A673 (cell line): ENCODE measurements at regions not wholly inside any gene's neighbourhood (a gene's known extent, or its start where the extent isn't known, plus 50 kb on each side); places are given as distances from the start of the nearest gene placed in this dataset.

Experiments
- BruUV-seq: library from RNA; stranded (reverse); fragments of 400-500 nt; replicated peaks from 2 replicates; lab custom pipeline; 2021; lab: Mats Ljungman, UMichigan
- CTCF ChIA-PET: fragments of 300-600 bp; sonication (Branson Sonifier 250); formaldehyde crosslinking; loops from one replicate; lab custom pipeline; 2022; ENCODE audit warnings: antibody characterized with exemption; lab: Charles Lee
- POLR2A ChIA-PET: fragments of 300-600 bp; sonication (Branson Sonifier 250); formaldehyde crosslinking; loops from one replicate; lab custom pipeline; 2022; ENCODE audit warnings: antibody characterized with exemption; ENCODE audit not compliant: low non-redundant PET; lab: Charles Lee
- DNase-seq: peaks from one replicate; pipeline ENCODE4 v3.0.0-alpha.2; 2015; ENCODE audit warnings: low spot score
- H3K27ac ChIP-seq: fragments of 200-600 bp; sonication (generic); 2 replicates; pipeline ENCODE4 v1.5.1; 2016; ENCODE audit warnings: mixed run types, low read depth, mild to moderate bottlenecking, mixed read lengths, antibody characterized with exemption, low read length; ENCODE audit not compliant: poor library complexity, severe bottlenecking
- H3K27me3 ChIP-seq: fragments of 200-600 bp; sonication (generic); replicated peaks from 2 replicates; pipeline ENCODE4 v1.6.1; 2017; ENCODE audit warnings: mixed run types, low read depth, mild to moderate bottlenecking, mixed read lengths, antibody characterized with exemption, low read length; ENCODE audit not compliant: insufficient read depth, poor library complexity
- H3K36me3 ChIP-seq: fragments of 200-600 bp; sonication (generic); 2 replicates; pipeline ENCODE4 v1.6.1; 2016; ENCODE audit warnings: mixed run types, mild to moderate bottlenecking, mixed read lengths, antibody characterized with exemption, low read length; ENCODE audit not compliant: insufficient read depth, poor library complexity, severe bottlenecking
- H3K4me1 ChIP-seq: fragments of 200-600 bp; sonication (generic); 2 replicates; pipeline ENCODE4 v1.6.1; 2017; ENCODE audit warnings: mixed run types, mild to moderate bottlenecking, mixed read lengths, antibody characterized with exemption, low read length; ENCODE audit not compliant: insufficient read depth, poor library complexity, severe bottlenecking
- H3K4me3 ChIP-seq: fragments of 200-600 bp; sonication (generic); 2 replicates; pipeline ENCODE4 v1.5.1; 2016; ENCODE audit warnings: low read depth, mixed run types, mild to moderate bottlenecking, mixed read lengths, low read length; ENCODE audit not compliant: poor library complexity, severe bottlenecking
- H3K9me3 ChIP-seq: fragments of 200-600 bp; sonication (generic); 2 replicates; pipeline ENCODE4 v1.6.1; 2016; ENCODE audit warnings: mixed run types, low read depth, mild to moderate bottlenecking, mixed read lengths, antibody characterized with exemption, low read length; ENCODE audit not compliant: poor library complexity, severe bottlenecking
- CTCF ChIP-seq: fragments of 300-800, 200-600 bp; sonication (generic); conservative IDR thresholded peaks from 2 replicates; pipeline ENCODE4 v1.5.1; 2017; ENCODE audit warnings: low read depth, mild to moderate bottlenecking, antibody characterized with exemption, low read length, moderate library complexity, mixed read lengths
- EZH2 ChIP-seq: fragments of 200-600 bp; sonication (generic); IDR thresholded peaks from 2 replicates; pipeline ENCODE4 v1.6.1; 2017; ENCODE audit warnings: borderline replicate concordance, low read depth, mild to moderate bottlenecking, mixed read lengths, antibody characterized with exemption, low read length; ENCODE audit not compliant: poor library complexity, severe bottlenecking
- intact Hi-C: fragments of 100-400 bp; cut with micrococcal nuclease; formaldehyde crosslinking; loops from one replicate; pipeline ENCODE4 v1.10.0; 2022; ENCODE audit not compliant: unreplicated experiment

DNA sequence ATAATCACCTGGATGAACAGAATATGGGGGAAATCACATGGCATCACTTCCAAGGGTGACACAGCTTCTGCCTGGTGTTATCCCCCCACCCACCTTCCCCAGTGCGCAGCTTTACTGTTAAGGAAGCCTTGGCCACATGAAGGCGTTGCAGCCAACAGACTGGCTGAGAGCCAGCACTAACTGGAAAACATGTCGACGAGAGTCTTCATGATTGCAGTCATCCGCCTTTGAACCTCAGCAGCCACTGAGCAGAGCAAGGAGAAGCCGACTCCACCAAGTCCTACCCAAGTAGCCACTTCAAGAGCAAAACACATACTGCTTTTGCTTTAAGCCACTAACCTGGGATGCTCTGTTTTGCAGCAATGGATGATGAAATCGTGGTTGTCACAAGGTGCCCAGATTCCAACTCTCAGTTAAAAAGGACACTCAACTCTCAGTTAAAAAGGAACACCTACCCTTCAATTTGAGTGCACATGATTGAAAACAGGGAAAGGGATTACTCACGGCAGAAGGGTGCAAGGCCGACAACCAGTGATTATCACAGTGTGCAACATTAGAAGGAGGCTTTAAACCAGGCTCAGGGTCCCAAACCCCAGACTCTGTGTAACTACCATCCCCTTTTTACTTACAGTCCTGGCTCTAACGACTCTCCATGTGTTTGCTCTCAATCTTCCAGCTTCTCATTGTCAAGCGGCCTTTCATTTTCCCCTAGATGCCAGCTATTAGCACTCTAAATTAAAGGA lies 149.1 kb downstream of the KLF12 start:
- TF ChIP-seq EZH2, result no peak
- TF ChIP-seq CTCF, result no peak
- H3K4me1 ChIP-seq, result peaks cover 10% of the 10 kb centered on the region
- H3K27me3 ChIP-seq, result no peaks in the 10 kb centered on the region
- no peak for DNase-seq
- intact Hi-C loops, result no loop called here
- CTCF ChIA-PET, result no interaction called here
- H3K27ac ChIP-seq, result no peak overlapping the region
- no peak overlapping the region for H3K4me3 ChIP-seq
- no peaks in the 10 kb centered on the region for H3K9me3 ChIP-seq
- no TSS peak for BruUV-seq
- POLR2A ChIA-PET, result no interaction called here
- no peaks in the 10 kb centered on the region for H3K36me3 ChIP-seq

DNA sequence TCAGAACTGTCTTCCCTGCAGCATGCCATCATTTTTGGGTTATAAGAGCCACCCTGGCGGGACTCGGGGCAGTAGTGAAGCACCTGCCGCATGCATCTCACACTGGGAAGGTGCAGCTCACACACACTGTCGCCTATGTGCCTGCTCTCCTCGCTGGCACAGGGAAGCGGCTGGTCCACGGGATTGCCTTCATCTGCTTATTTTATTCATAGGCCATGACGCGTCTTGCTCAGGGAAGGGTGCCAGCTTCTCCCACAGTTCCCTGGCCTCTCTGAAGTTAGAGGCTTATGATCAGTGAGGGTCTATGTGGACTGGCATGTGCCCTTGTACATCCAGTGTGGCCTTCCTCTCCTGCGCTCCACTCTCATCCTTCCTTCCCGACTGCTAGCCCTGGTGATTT lies 150.0 kb downstream of the KLF12 start:
- Histone ChIP-seq H3K9me3 (no peaks in the 10 kb centered on the region), H3K4me1 (peaks cover 5% of the 10 kb centered on the region), H3K27ac (no peak overlapping the region), H3K27me3 (no peaks in the 10 kb centered on the region), H3K36me3 (no peaks in the 10 kb centered on the region), H3K4me3 (no peak overlapping the region)
- intact Hi-C loops, result no loop called here
- BruUV-seq, result no TSS peak
- no peak for DNase-seq
- POLR2A ChIA-PET, result interaction anchor here (0.5 kb wide), 1 partner anchor 28 kb away, joined by 3 read pairs; no protein-coding TSS in a partner anchor
- TF ChIP-seq CTCF, result no peak
- TF ChIP-seq EZH2, result no peak
- CTCF ChIA-PET, result no interaction called here

GRCh38 chr13:73983109-73983508 lies 151.1 kb downstream of the KLF12 start:
- Histone ChIP-seq H3K4me3 (no peak overlapping the region), H3K9me3 (no peaks in the 10 kb centered on the region), H3K27ac (no peak overlapping the region), H3K27me3 (no peaks in the 10 kb centered on the region), H3K4me1 (no peaks in the 10 kb centered on the region), H3K36me3 (no peaks in the 10 kb centered on the region)
- no peak for DNase-seq
- intact Hi-C loops, result no loop called here
- CTCF ChIA-PET, result no interaction called here
- no TSS peak for BruUV-seq
- TF ChIP-seq EZH2 (no peak), CTCF (no peak)
- POLR2A ChIA-PET, result no interaction called here
